HG02798 (cell line): ENCODE measurements at regions not wholly inside any gene's neighbourhood (a gene's known extent, or its start where the extent isn't known, plus 50 kb on each side); places are given as distances from the start of the nearest gene placed in this dataset.
"Not testable (repeated sequence)": the region's sequence is repeated elsewhere in the genome, so short reads cannot be mapped to it uniquely, and the experiment has no call there.

ENCODE experiments used
- ATAC-seq: cut with Tn5 transposase; IDR thresholded peaks from one replicate; pipeline ENCODE4 v1.9.1; 2021; ENCODE audit warnings: mild to moderate bottlenecking; ENCODE audit not compliant: unreplicated experiment, poor library complexity

- ATAC-seq = no peak
Observed at GRCh38 chr5:91244380-91245073, 138.6 kb downstream of the ARRDC3 start.

- no peak for ATAC-seq
Observed at GRCh38 chr5:91243852-91244251, 139.3 kb downstream of the ARRDC3 start.

DNA sequence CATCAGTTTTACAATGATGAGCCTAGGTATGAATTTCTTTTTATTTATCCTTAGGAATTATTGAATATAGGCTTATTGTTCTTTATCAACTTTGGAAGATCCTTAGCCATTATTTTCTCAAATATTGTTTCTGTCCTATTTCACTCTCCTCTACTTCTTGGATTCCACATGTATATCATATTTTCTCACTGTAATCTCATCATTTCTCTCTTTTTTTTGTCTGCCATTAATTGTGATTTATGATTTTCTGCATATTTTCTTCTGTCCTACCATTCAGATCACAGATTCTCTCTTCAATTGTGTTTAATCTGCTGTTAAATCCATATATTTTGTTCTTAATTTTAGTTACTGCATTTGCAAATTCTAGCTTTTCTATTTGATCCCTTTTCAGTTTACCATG, 139.8 kb downstream of the ARRDC3 start:
- ATAC-seq = no peak

DNA sequence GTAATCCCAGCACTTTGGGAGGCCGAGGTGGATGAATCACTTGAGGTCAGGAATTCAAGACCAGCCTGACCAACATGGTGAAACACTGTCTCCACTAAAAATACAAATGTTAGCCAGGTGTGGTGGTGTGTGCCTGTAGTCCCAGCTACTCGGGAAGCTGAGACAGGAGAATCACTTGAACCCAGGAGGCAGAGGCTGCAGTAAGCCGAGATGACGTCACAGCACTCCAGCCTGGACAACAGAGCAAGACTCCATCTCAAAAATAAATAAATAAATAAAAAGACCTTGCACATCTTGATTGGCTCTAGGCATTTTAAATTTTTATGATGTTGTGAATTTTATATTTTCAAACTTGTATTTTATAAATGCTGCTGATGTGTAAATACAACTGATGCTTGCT, 141.7 kb downstream of the ARRDC3 start:
- ATAC-seq = not testable (repeated sequence)

GRCh38 chr5:91240175-91240574, 142.9 kb downstream of the ARRDC3 start:
- ATAC-seq = no peak

DNA sequence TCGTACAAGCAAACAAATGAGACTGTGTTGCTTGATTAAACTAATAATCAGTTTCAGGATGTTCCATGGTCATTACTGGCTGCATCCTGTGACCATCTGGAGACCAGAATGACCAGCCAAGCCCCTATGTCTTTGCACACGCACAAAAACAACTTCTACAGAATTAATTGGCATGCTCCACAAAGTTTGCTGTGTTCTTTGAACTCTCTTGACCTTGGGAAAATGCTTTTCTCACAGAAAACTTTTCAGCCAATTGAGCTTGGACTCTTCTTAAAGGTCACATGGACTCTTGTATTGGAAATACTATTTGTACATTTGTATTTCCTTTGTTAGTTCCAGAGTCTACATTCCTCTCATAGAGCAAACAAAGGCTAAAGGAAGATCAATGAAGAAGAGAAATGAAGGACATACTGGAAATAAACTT, 147.8 kb downstream of the ARRDC3 start:
- no peak for ATAC-seq

- no peak for ATAC-seq
Observed at GRCh38 chr5:91232523-91232922, 150.6 kb downstream of the ARRDC3 start.

- no peak for ATAC-seq
Observed at GRCh38 chr5:91229031-91229727, 153.9 kb downstream of the ARRDC3 start.

DNA sequence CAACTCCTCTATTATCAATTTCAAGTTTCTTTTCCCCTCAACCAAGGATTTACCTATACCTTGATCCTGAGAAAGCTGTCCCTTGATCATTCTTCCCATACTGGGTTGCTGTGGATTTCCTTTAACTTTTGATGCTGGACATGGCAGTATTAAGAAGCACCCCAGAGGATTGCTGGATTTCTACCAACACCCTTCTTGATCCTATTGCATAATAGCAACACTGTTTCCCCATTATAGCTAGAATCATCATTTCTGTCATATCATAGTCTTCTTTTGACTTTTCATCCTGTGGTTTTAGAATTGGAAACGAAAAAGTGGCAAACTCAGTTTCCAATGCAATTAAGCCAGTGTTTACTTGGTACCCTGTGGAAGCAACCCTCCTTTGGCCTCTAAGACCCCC, 154.9 kb downstream of the ARRDC3 start:
- ATAC-seq = no peak

GRCh38 chr5:91225848-91226686, 157.1 kb downstream of the ARRDC3 start:
- ATAC-seq = peak; percentile 81

GRCh38 chr5:91224969-91225368, 158.1 kb downstream of the ARRDC3 start:
- ATAC-seq = no peak

DNA sequence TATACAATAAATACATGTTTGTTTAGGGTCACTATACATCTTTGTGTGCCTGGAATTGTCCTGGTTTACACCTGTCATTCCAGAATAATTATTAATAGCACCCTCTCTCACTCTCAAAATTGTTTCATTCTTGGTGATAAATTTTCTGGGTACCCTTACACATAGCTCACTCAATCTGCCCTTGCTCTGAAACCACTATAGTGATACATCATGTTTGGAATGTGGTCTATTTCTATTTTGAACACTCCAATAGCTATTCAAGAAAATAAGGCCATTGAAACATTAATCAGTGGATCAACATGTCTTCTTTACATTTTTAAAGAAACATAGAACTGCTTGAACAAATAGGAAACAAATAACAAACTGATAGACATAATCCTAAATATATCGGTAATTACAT, 158.7 kb downstream of the ARRDC3 start:
- ATAC-seq = no peak

DNA sequence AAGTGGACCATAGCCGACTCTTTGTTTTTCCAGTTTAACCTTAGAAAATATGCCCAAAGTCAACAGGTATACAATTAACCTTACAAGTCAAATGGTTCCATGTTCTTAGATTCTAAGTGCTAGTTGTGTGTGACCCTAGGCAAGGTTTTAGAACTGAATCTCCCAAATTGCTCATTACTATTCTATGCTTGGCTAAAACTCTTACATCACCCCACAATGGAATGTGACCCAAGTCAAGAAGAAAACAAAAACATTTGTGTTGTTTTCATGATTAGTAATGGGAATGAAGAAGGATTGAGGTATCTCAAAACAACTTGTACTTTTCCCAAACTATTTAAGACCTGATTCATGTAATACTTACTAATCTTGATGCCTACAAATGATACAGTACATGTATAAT, 159.2 kb downstream of the ARRDC3 start:
- ATAC-seq = no peak

DNA sequence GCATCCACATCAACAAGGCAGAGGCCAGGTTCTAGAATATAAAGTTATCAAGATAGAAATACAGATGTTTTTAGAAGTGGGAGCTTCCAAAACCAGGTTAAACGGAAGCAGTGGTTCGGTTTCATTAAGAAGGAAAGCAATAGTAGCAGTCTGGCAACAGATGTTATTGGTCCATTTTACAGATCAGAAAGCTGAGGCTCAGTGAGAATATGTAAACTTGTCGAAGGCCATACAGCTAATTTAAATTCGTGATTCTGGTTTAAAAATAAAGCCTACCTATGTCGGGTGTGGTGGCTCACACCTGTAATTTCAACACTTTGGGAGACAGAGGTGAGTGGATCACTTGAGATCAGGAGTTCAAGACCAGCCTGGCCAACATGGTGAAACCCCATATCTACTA, 160.6 kb downstream of the ARRDC3 start:
- no peak for ATAC-seq

- no peak for ATAC-seq
Observed at GRCh38 chr5:91221917-91222316, 161.2 kb downstream of the ARRDC3 start.

- ATAC-seq = no peak
Observed at GRCh38 chr5:91219803-91220371, 163.2 kb downstream of the ARRDC3 start.

DNA sequence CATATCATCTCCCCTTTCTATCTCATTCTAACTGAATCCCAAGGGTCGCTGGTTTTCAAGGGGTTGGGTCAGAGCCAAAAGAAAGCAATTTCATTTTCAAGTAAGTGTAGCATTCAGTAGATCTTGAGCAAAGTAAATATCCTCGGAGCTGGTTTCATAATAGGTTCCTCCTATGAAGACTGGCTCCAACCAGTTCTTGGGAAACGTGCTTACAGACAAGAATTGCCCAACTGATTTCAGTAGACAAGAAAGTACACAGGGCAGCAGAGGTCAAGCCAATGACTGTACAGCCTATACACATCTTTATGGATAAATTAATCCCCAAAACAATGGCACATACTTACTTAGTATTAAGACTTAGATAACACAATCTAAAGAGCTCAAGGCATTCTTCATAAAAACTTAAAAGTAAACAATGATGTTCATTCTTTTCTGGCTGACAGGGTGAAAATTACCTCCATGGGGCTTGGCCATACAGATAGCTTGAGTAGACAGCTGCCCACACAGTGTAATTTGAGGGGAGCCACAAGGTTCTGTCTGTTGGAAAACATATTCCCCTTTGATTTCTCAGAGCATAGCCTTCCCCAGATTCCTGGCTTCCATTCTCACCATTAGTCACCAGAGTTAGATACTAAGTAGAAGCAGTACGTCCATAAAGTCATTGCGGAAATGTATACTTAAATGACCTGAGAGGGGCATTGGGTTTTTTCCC, 163.9 kb downstream of the ARRDC3 start:
- ATAC-seq = no peak

- no peak for ATAC-seq
Observed at GRCh38 chr5:91217859-91218258, 165.3 kb downstream of the ARRDC3 start.

- ATAC-seq = no peak
Observed at GRCh38 chr5:91214571-91214970, 168.5 kb downstream of the ARRDC3 start.
